Gastrocnemius medialis (tissue), 4 donors: ENCODE measurements at regions not wholly inside any gene's neighbourhood (a gene's known extent, or its start where the extent isn't known, plus 50 kb on each side); places are given as distances from the start of the nearest gene placed in this dataset.

ENCODE experiments used
- ATAC-seq, 2 donors: fragments of 150-250 bp; one replicate each; pipeline ENCODE4 v1.9.1; 2016
- DNase-seq, 2 donors: peaks; one replicate each; pipeline ENCODE4 v3.0.0-alpha.2; 2019
- H3K27ac ChIP-seq, 4 donors: fragments of 200-600 bp; sonication (generic); 1 replicate in 1 of 4; 2 replicates in 3 of 4; pipeline ENCODE4 v1.5.1; 2016 to 2018; ENCODE audit warnings: mild to moderate bottlenecking in 2 of 4, moderate library complexity in 1 of 4
- H3K27me3 ChIP-seq, 3 donors: fragments of 200-600 bp; sonication (generic) in 2 of 3; 1 replicate in 1 of 3; 2 replicates in 2 of 3; pipeline versions ENCODE4 v1.5.1 to v1.6.0; 2016 to 2019; ENCODE audit warnings: mild to moderate bottlenecking in 1 of 3, moderate library complexity in 1 of 3
- H3K36me3 ChIP-seq, 2 donors: fragments of 200-600 bp; sonication (generic) in 1 of 2; one replicate each; pipeline ENCODE4 v1.5.1; 2017 to 2018
- H3K4me1 ChIP-seq, 2 donors: fragments of 200-600 bp; sonication (generic) in 1 of 2; one replicate each; pipeline ENCODE4 v1.5.1; 2016 to 2017; ENCODE audit warnings: mild to moderate bottlenecking in 2 of 2
- H3K4me3 ChIP-seq, 4 donors: fragments of 200-600 bp; sonication (generic) in 3 of 4; 1 replicate in 1 of 4; 2 replicates in 3 of 4; pipeline ENCODE4 v1.5.1; 2016 to 2019; ENCODE audit warnings: mild to moderate bottlenecking in 2 of 4
- H3K9me3 ChIP-seq, 3 donors: fragments of 200-600 bp; sonication (generic) in 2 of 3; 1 replicate in 1 of 3; 2 replicates in 2 of 3; pipeline ENCODE4 v1.5.1; 2016 to 2019
- CTCF ChIP-seq, 5 experiments: fragments of 450-650 bp in 3 of 5; fragments of 200-600 bp in 2 of 5; sonication (generic) in 2 of 5; IDR thresholded peaks in 4 of 5; conservative IDR thresholded peaks in 1 of 5; 1 replicate in 4 of 5; 2 replicates in 1 of 5; pipeline ENCODE4 v1.5.1; 2016 to 2019; ENCODE audit warnings: antibody characterized with exemption in 5 of 5, mild to moderate bottlenecking in 3 of 5, moderate library complexity in 3 of 5
- POLR2A ChIP-seq, 2 donors: fragments of 450-650 bp; IDR thresholded peaks; one replicate each; pipeline ENCODE4 v1.6.1; 2017; ENCODE audit warnings: antibody characterized with exemption in 2 of 2, mild to moderate bottlenecking in 2 of 2, moderate library complexity in 2 of 2
- in situ Hi-C, 4 donors: fragments of 200-750 bp; cut with MboI; loops; one replicate each; pipeline versions ENCODE4 v1.15.0 to v1.8.0; 2017; ENCODE audit warnings: low sequenced_read_pairs in 4 of 4
- intact Hi-C: fragments of 100-400 bp; cut with DNase I; formaldehyde crosslinking; loops from one replicate; pipeline ENCODE4 v1.15.1; 2023; ENCODE audit warnings: low total_unique reads

GRCh38 chr12:18953505-18953904 is 176.0 kb upstream of the PLEKHA5 start:
- Histone ChIP-seq H3K4me1 (no peaks in the 10 kb centered on the region), H3K36me3 (no peaks in the 10 kb centered on the region), H3K9me3 (no peaks in the 10 kb centered on the region), H3K27me3 (no peaks in the 10 kb centered on the region), H3K27ac (no peak overlapping the region), H3K4me3 (no peak overlapping the region)
- TF ChIP-seq POLR2A (IDR thresholded peaks at IDR 0.05) (no peak), CTCF (IDR thresholded peaks at IDR 0.05 in 4 of 5, conservative IDR thresholded peaks at IDR 0.05 in 1 of 5) (no peak)
- DNase-seq (no peak), ATAC-seq (no peak)
- intact Hi-C loops: no loop called here
- in situ Hi-C loops: no loop called here

DNA sequence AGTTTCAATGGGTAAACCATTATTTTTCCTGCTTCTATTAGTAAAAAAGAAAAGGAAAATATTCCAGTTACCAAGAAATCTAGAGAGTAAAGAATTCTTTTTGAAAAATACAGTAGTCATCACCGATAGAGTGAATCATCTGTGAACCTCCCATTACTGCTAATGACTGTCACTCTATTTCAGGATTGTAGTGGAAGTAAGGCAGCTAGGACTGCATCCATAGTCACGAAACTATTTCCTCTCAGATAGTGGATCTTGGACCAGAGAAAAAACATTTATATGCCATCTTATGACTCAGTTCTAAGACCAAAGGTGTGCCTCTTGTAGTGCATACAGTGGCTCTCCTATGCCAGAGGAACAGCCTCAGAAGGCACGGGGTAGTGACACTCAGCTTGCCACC is 173.9 kb upstream of the PLEKHA5 start:
- intact Hi-C loops: no loop called here
- no peak for ATAC-seq
- Histone ChIP-seq H3K36me3 (no peaks in the 10 kb centered on the region), H3K4me3 (no peak overlapping the region), H3K9me3 (no peaks in the 10 kb centered on the region), H3K27ac (no peak overlapping the region), H3K4me1 (no peaks in the 10 kb centered on the region), H3K27me3 (no peaks in the 10 kb centered on the region)
- TF ChIP-seq CTCF (IDR thresholded peaks at IDR 0.05 in 4 of 5, conservative IDR thresholded peaks at IDR 0.05 in 1 of 5): no peak
- in situ Hi-C loops: no loop called here
- no peak for DNase-seq

DNA sequence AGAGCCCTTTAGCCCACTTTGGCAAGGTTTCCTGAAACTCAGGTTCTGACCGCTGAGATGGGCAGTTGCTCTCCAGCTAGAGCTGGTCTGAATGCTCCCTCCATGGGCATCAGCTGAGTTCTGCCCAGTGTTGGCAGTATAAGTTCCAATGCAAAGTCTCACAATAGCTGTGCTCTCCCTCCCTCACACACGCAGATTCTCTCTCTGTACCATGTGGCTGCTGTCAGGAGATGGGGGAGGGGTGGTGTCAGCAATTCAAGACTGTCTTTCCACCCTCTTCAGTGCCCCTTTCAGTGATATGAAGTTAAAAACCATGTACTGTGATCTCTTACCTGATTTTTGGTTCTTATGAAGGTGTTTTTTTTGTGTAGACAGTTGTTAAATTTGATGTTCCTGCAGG is 164.3 kb upstream of the PLEKHA5 start:
- Histone ChIP-seq H3K4me1 (no peaks in the 10 kb centered on the region), H3K4me3 (no peak overlapping the region), H3K27me3 (no peaks in the 10 kb centered on the region), H3K36me3 (no peaks in the 10 kb centered on the region), H3K9me3 (no peaks in the 10 kb centered on the region), H3K27ac (no peak overlapping the region)
- TF ChIP-seq POLR2A (IDR thresholded peaks at IDR 0.05) (no peak), CTCF (IDR thresholded peaks at IDR 0.05 in 4 of 5, conservative IDR thresholded peaks at IDR 0.05 in 1 of 5) (no peak)
- intact Hi-C loops: no loop called here
- ATAC-seq (no peak), DNase-seq (no peak)
- in situ Hi-C loops: no loop called here

DNA sequence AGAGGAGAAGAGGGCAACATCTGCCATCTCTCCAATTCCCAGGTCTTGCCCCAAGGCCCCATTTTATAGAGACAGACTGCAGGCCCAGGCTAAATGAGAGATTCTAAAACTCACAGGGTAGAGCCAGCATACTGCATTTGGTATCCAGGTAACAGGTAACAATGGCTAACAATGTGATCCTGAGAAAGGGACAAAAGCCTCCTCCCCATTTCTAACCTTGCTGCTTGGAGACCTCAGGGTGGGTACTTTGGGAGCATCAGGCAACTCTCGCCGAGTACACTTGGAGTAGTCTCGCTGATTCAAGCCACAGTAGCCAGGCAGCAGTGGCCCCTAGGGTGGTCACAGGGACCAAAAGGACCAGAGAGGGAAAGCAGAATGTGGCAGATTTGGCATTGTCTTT is 162.6 kb upstream of the PLEKHA5 start:
- TF ChIP-seq CTCF (IDR thresholded peaks at IDR 0.05 in 4 of 5, conservative IDR thresholded peaks at IDR 0.05 in 1 of 5) (no peak), POLR2A (IDR thresholded peaks at IDR 0.05) (no peak)
- Histone ChIP-seq H3K27ac (no peak overlapping the region), H3K4me1 (no peaks in the 10 kb centered on the region), H3K36me3 (no peaks in the 10 kb centered on the region), H3K9me3 (no peaks in the 10 kb centered on the region), H3K4me3 (no peak overlapping the region), H3K27me3 (no peaks in the 10 kb centered on the region)
- DNase-seq: no peak
- intact Hi-C loops: no loop called here
- in situ Hi-C loops: no loop called here
- no peak for ATAC-seq

- Histone ChIP-seq H3K27ac (no peak overlapping the region), H3K36me3 (no peaks in the 10 kb centered on the region), H3K9me3 (no peaks in the 10 kb centered on the region), H3K27me3 (no peaks in the 10 kb centered on the region), H3K4me1 (no peaks in the 10 kb centered on the region), H3K4me3 (no peak overlapping the region)
- TF ChIP-seq POLR2A (IDR thresholded peaks at IDR 0.05): no peak
- no peak for TF ChIP-seq CTCF (IDR thresholded peaks at IDR 0.05 in 4 of 5, conservative IDR thresholded peaks at IDR 0.05 in 1 of 5)
- ATAC-seq: no peak
- no peak for DNase-seq
- intact Hi-C loops (no loop called here), in situ Hi-C loops (no loop called here)
These were observed 161.7 kb upstream of the PLEKHA5 start for GRCh38 chr12:18967814-18968213.
